Caco-2 (cell line): ENCODE measurements at regions not wholly inside any gene's neighbourhood (a gene's known extent, or its start where the extent isn't known, plus 50 kb on each side); places are given as distances from the start of the nearest gene placed in this dataset.
"Not testable (repeated sequence)": the region's sequence is repeated elsewhere in the genome, so short reads cannot be mapped to it uniquely, and the experiment has no call there.

Source experiments
- BruUV-seq: library from RNA; stranded (reverse); fragments of 400-500 nt; replicated peaks from 2 replicates; lab custom pipeline; 2021; lab: Mats Ljungman, UMichigan
- CTCF ChIA-PET: fragments of 300-600 bp; sonication (Branson Sonifier 250); formaldehyde crosslinking; loops from one replicate; lab custom pipeline; 2022; ENCODE audit warnings: antibody characterized with exemption; lab: Charles Lee
- POLR2A ChIA-PET: fragments of 300-600 bp; sonication (Branson Sonifier 250); formaldehyde crosslinking; loops from one replicate; lab custom pipeline; 2022; ENCODE audit warnings: antibody characterized with exemption; lab: Charles Lee
- DNase-seq, 2 experiments: peaks; one replicate each; pipeline versions ENCODE4 v3.0.0 to v3.0.0-alpha.2; 2020 to 2022
- H3K27me3 ChIP-seq: replicated peaks from 2 replicates; pipeline ENCODE4 v1.6.0; 2011; ENCODE audit warnings: low read length; ENCODE audit not compliant: control insufficient read depth, insufficient read depth
- H3K36me3 ChIP-seq: 2 replicates; pipeline ENCODE4 v1.5.1; 2011; ENCODE audit warnings: low read length; ENCODE audit not compliant: control insufficient read depth, insufficient read depth
- H3K4me1 ChIP-seq: fragments of 250-450 bp; sonication (Bioruptor Pico); 2 replicates; pipeline ENCODE4 v1.5.1; 2020; ENCODE audit warnings: mild to moderate bottlenecking
- H3K4me3 ChIP-seq: 2 replicates; pipeline ENCODE4 v1.5.1; 2011; ENCODE audit warnings: low read depth, mild to moderate bottlenecking, control low read depth, low read length
- H3K9me3 ChIP-seq: fragments of 250-450 bp; sonication (Bioruptor Pico); 2 replicates; pipeline ENCODE4 v1.5.1; 2020; ENCODE audit warnings: mild to moderate bottlenecking, moderate library complexity
- H3K27ac Mint-ChIP-seq: one replicate; pipeline ENCODE4 v1.8.0; 2022; ENCODE audit warnings: mixed read lengths; ENCODE audit not compliant: unreplicated experiment
- H3K27me3 Mint-ChIP-seq: one replicate; pipeline ENCODE4 v1.8.0; 2022; ENCODE audit warnings: mixed read lengths; ENCODE audit not compliant: insufficient read depth, unreplicated experiment
- H3K36me3 Mint-ChIP-seq: one replicate; pipeline ENCODE4 v1.8.0; 2022; ENCODE audit warnings: mild to moderate bottlenecking, mixed read lengths; ENCODE audit not compliant: insufficient read depth, unreplicated experiment
- H3K4me1 Mint-ChIP-seq: one replicate; pipeline ENCODE4 v1.8.0; 2022; ENCODE audit warnings: low read depth, mixed read lengths; ENCODE audit not compliant: unreplicated experiment
- H3K4me3 Mint-ChIP-seq: one replicate; pipeline ENCODE4 v1.8.0; 2022; ENCODE audit warnings: mild to moderate bottlenecking, moderate library complexity, mixed read lengths; ENCODE audit not compliant: unreplicated experiment
- H3K9me3 Mint-ChIP-seq: one replicate; pipeline ENCODE4 v1.8.0; 2022; ENCODE audit warnings: mixed read lengths; ENCODE audit not compliant: unreplicated experiment
- intact Hi-C: fragments of 100-400 bp; cut with micrococcal nuclease; formaldehyde crosslinking; loops from one replicate; pipeline ENCODE4 v1.10.0; 2022; ENCODE audit not compliant: unreplicated experiment

DNA sequence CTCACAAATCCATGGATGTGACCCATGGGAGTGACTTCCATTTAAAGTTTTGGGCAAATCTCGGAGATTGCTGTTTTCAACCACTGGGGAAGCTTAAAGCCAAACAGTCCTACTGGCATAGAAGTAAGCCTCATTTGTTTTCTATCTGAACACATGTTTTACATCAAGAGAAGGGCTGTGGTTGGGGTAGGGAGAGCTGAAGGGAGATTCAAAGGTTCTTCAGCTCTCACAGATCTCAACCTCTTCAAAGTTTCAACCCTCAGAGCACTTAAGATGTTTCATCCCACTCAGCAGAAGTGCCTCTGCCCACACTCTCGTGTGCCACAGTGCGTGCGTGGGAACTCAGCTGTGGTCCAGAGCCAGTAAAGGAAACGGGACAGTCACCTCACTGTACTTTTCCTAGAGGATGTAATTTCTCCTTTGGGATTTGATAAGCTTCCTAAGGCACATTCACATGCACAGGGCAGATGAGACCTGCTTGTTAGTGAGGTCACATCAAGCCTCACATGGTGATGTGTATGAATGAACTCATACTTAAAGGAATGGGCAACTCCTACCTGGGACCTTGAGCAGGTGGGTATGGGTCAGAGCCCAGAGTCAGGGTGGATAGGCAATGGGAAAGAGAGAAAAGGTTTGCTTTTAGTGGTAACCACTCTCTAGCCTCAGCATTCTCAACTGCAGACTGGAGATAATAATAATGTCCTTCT lies 260.2 kb downstream of the BCL2L11 start:
- CTCF ChIA-PET, H3K27me3 Mint-ChIP-seq, H3K27me3 ChIP-seq, H3K36me3 Mint-ChIP-seq, DNase-seq, H3K4me3 ChIP-seq, intact Hi-C loops, H3K27ac Mint-ChIP-seq, BruUV-seq, H3K4me1 Mint-ChIP-seq, H3K9me3 Mint-ChIP-seq, H3K4me1 ChIP-seq, POLR2A ChIA-PET, H3K4me3 Mint-ChIP-seq, H3K9me3 ChIP-seq, H3K36me3 ChIP-seq: not testable (repeated sequence)

DNA sequence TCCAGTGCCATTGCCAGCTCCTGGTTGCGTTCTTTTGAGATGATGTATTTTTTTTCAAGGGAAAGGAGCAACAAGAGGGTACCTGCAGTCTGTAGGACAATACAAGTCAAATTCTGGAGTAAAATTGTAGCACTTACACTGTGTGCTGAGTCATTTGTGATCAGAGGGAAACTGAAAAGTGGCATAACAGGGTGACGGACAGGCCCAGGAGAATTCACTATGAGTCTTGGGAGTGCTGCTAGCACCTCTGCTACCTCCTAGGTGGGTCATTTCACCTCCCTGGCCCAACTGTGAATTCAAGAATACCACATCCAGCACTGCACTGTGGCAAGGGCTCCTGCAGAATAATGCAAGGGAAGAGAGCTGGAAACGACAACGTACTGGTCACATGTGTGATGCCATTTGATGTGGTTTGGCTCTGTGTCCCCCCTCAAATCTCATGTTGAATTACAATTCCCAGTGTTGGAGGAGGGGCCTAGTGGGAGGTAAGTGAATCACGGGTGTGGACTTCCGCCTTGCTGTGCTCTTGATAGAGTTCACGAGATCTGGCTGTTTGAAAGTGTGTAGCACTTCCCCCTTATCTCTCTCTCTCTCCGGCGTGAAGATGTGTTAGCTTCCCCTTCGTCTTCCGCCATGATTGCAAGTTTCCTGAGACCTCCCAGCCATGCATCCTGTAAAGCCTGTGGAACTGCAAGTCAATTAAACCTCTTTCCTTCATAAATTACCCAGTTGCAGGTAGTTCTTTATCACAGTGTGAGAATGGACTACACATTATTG lies 261.0 kb downstream of the BCL2L11 start:
- H3K27me3 Mint-ChIP-seq, H3K27ac Mint-ChIP-seq, H3K27me3 ChIP-seq, H3K9me3 Mint-ChIP-seq, H3K4me1 Mint-ChIP-seq, POLR2A ChIA-PET, DNase-seq, BruUV-seq, H3K4me3 ChIP-seq, H3K9me3 ChIP-seq, CTCF ChIA-PET, H3K36me3 ChIP-seq, intact Hi-C loops, H3K4me1 ChIP-seq, H3K36me3 Mint-ChIP-seq, H3K4me3 Mint-ChIP-seq: not testable (repeated sequence)

GRCh38 chr2:111382507-111382906 lies 261.8 kb downstream of the BCL2L11 start:
- BruUV-seq, H3K4me1 ChIP-seq, intact Hi-C loops, H3K27me3 Mint-ChIP-seq, H3K9me3 ChIP-seq, DNase-seq, H3K36me3 ChIP-seq, CTCF ChIA-PET, H3K9me3 Mint-ChIP-seq, H3K4me3 Mint-ChIP-seq, H3K4me3 ChIP-seq, H3K36me3 Mint-ChIP-seq, H3K4me1 Mint-ChIP-seq, H3K27ac Mint-ChIP-seq, H3K27me3 ChIP-seq, POLR2A ChIA-PET: not testable (repeated sequence)

DNA sequence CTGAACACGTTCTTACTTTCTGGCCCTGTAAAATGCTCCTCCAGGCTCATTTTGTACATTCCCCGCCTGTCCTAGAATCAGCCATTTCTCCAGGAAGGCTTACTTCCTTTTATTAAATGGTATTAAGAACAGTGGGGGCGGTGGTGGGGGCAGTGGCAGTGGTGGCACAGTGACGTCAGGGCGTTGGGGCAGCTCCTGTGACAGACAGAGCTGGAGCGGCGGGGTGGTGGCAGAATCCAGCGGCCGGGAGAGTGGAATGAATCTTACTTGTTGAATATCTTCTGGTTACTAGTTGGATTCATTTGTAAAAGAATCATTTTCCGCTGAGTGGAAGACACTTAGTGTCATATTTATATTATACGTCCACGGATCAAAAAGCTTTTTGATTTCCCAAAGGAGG lies 262.6 kb downstream of the BCL2L11 start:
- H3K4me1 Mint-ChIP-seq, BruUV-seq, H3K9me3 Mint-ChIP-seq, DNase-seq, CTCF ChIA-PET, POLR2A ChIA-PET, H3K9me3 ChIP-seq, H3K27me3 Mint-ChIP-seq, H3K4me3 ChIP-seq, H3K4me3 Mint-ChIP-seq, H3K27me3 ChIP-seq, H3K27ac Mint-ChIP-seq, H3K36me3 ChIP-seq, H3K4me1 ChIP-seq, H3K36me3 Mint-ChIP-seq, intact Hi-C loops: not testable (repeated sequence)

- H3K9me3 Mint-ChIP-seq, H3K27ac Mint-ChIP-seq, POLR2A ChIA-PET, H3K9me3 ChIP-seq, H3K4me3 Mint-ChIP-seq, H3K36me3 Mint-ChIP-seq, BruUV-seq, intact Hi-C loops, H3K4me1 ChIP-seq, H3K27me3 Mint-ChIP-seq, H3K27me3 ChIP-seq, CTCF ChIA-PET, H3K36me3 ChIP-seq, H3K4me3 ChIP-seq, DNase-seq, H3K4me1 Mint-ChIP-seq: not testable (repeated sequence)
These were observed 264.7 kb downstream of the BCL2L11 start for GRCh38 chr2:111385226-111385957.

DNA sequence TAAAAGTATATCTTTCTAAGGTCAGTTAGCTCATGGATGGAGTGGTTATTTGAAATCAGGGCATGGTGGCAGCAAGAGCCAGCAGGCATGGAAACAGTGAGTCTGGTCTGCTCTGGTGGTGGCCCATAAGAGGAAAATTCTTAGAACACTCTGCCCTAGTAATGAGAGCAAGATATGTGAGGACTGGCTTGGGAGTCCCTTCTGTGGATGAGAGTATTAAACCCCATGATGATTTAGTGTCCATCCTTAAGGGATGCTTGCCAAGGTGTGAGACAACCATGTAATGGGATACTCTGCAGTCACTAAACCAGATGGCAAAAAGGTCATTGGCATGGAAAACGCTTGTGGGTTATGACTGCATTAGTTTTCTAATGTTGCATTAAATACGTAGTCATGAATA lies 269.9 kb downstream of the BCL2L11 start:
- H3K4me3 Mint-ChIP-seq, DNase-seq, CTCF ChIA-PET, H3K4me3 ChIP-seq, intact Hi-C loops, H3K4me1 ChIP-seq, H3K27me3 ChIP-seq, H3K36me3 ChIP-seq, H3K27me3 Mint-ChIP-seq, H3K27ac Mint-ChIP-seq, POLR2A ChIA-PET, H3K9me3 ChIP-seq, H3K36me3 Mint-ChIP-seq, H3K4me1 Mint-ChIP-seq, H3K9me3 Mint-ChIP-seq, BruUV-seq: not testable (repeated sequence)
